ENCODE measurements at regions not wholly inside any gene's neighbourhood (a gene's known extent, or its start where the extent isn't known, plus 50 kb on each side); places are given as distances from the start of the nearest gene placed in this dataset.

GRCh38 chr6:21744331-21744730 is 150.8 kb downstream of the SOX4 start:
- H3K36me3 ChIP-seq (ENCODE audit: control insufficient read depth in 1 of 2, insufficient read depth in 2 of 2, low read length in 1 of 2): no peaks in the 10 kb centered on the region
- intact Hi-C loops (cut with DNase I): no loop called here
- H3K9me3 ChIP-seq (ENCODE audit: control insufficient read depth, low read length): no peaks in the 10 kb centered on the region
- H3K4me3 ChIP-seq (ENCODE audit: low read length in 2 of 2): no peak overlapping the region
- H3K27ac ChIP-seq (ENCODE audit: low read depth in 1 of 2, low read length in 2 of 2): no peak overlapping the region
- ATAC-seq (ENCODE audit: low FRiP score): no peak
- no peak for DNase-seq
- WGBS, 2 donors: 92% methylated on average over 1 of the region's 1 CpG
- H3K27me3 ChIP-seq (ENCODE audit: control insufficient read depth in 1 of 2, insufficient read depth in 2 of 2, low read length in 1 of 2): no peaks in the 10 kb centered on the region
- peaks cover 0 to 4% of the 10 kb centered on the region in 2 donors for H3K4me1 ChIP-seq (ENCODE audit: control insufficient read depth in 1 of 2, insufficient read depth in 2 of 2, low read length in 2 of 2)

- Histone ChIP-seq H3K36me3 (ENCODE audit: control insufficient read depth in 1 of 2, insufficient read depth in 2 of 2, low read length in 1 of 2) (no peaks in the 10 kb centered on the region), H3K27me3 (ENCODE audit: control insufficient read depth in 1 of 2, insufficient read depth in 2 of 2, low read length in 1 of 2) (no peaks in the 10 kb centered on the region), H3K4me3 (ENCODE audit: low read length in 2 of 2) (no peak overlapping the region), H3K9me3 (ENCODE audit: control insufficient read depth, low read length) (no peaks in the 10 kb centered on the region), H3K27ac (ENCODE audit: low read depth in 1 of 2, low read length in 2 of 2) (no peak overlapping the region), H3K4me1 (ENCODE audit: control insufficient read depth in 1 of 2, insufficient read depth in 2 of 2, low read length in 2 of 2) (peaks cover 0 to 4% of the 10 kb centered on the region in 2 donors)
- intact Hi-C loops (cut with DNase I): no loop called here
- ATAC-seq (ENCODE audit: low FRiP score) (no peak), DNase-seq (no peak)
- WGBS, 2 donors: 89 to 96% methylated on average over 11 of the region's 11 CpGs
Observed at GRCh38 chr6:21745543-21746337, 152.2 kb downstream of the SOX4 start.

GRCh38 chr6:21747441-21747840 is 153.9 kb downstream of the SOX4 start:
- Histone ChIP-seq H3K36me3 (ENCODE audit: control insufficient read depth in 1 of 2, insufficient read depth in 2 of 2, low read length in 1 of 2) (no peaks in the 10 kb centered on the region), H3K4me3 (ENCODE audit: low read length in 2 of 2) (no peak overlapping the region), H3K4me1 (ENCODE audit: control insufficient read depth in 1 of 2, insufficient read depth in 2 of 2, low read length in 2 of 2) (peaks cover 0 to 2% of the 10 kb centered on the region in 2 donors), H3K9me3 (ENCODE audit: control insufficient read depth, low read length) (no peaks in the 10 kb centered on the region), H3K27ac (ENCODE audit: low read depth in 1 of 2, low read length in 2 of 2) (no peak overlapping the region), H3K27me3 (ENCODE audit: control insufficient read depth in 1 of 2, insufficient read depth in 2 of 2, low read length in 1 of 2) (no peaks in the 10 kb centered on the region)
- 61 to 86% methylated on average over 4 of the region's 4 CpGs for WGBS, 2 donors
- ATAC-seq (ENCODE audit: low FRiP score) (no peak), DNase-seq (no peak)
- intact Hi-C loops (cut with DNase I): no loop called here

DNA sequence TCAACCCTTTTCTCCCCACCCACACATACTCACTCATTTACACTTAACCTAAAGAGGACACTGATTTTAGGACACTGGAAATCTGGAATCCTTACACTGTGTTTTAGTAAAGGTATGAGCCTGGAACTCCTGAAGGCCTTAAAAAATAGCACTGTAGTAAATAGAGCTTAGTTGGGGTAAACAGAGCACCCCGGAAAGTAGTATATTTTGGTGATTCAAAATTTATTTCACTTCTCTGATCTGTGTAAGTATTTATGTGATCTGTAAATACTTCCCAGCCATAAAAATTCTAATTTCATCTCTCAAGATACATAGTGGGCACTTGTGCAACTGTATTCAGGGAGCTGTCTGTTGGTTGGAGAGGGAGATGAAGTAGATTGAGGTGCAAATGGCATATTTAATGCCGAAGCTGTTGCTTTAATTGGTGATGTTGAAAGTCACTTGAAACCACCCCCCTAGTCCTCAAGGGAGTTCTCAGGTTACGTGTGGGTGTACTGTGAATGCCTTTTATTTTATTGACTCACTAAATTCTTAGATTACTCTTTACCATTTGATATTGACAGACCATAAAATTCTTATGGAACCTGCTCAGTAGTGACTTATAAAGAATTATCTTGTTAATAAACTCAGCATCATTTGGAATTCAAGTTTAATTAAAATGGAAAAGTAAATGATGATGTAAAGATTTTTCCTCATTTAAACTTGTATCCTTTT is 154.9 kb downstream of the SOX4 start:
- intact Hi-C loops (cut with DNase I): no loop called here
- Histone ChIP-seq H3K27me3 (ENCODE audit: control insufficient read depth in 1 of 2, insufficient read depth in 2 of 2, low read length in 1 of 2) (no peaks in the 10 kb centered on the region), H3K27ac (ENCODE audit: low read depth in 1 of 2, low read length in 2 of 2) (no peak overlapping the region), H3K4me3 (ENCODE audit: low read length in 2 of 2) (no peak overlapping the region), H3K9me3 (ENCODE audit: control insufficient read depth, low read length) (no peaks in the 10 kb centered on the region), H3K36me3 (ENCODE audit: control insufficient read depth in 1 of 2, insufficient read depth in 2 of 2, low read length in 1 of 2) (no peaks in the 10 kb centered on the region), H3K4me1 (ENCODE audit: control insufficient read depth in 1 of 2, insufficient read depth in 2 of 2, low read length in 2 of 2) (peaks cover 0 to 2% of the 10 kb centered on the region in 2 donors)
- DNase-seq: no peak
- no peak for ATAC-seq (ENCODE audit: low FRiP score)
- 41 to 58% methylated on average over 3 of the region's 3 CpGs for WGBS, 2 donors

GRCh38 chr6:21749754-21750153 is 156.2 kb downstream of the SOX4 start:
- WGBS, 2 donors: 84 to 91% methylated on average over 2 of the region's 2 CpGs
- H3K27ac ChIP-seq (ENCODE audit: low read depth in 1 of 2, low read length in 2 of 2): no peak overlapping the region
- no peaks in the 10 kb centered on the region for H3K27me3 ChIP-seq (ENCODE audit: control insufficient read depth in 1 of 2, insufficient read depth in 2 of 2, low read length in 1 of 2)
- intact Hi-C loops (cut with DNase I): no loop called here
- ATAC-seq (ENCODE audit: low FRiP score) (no peak), DNase-seq (no peak)
- H3K9me3 ChIP-seq (ENCODE audit: control insufficient read depth, low read length): no peaks in the 10 kb centered on the region
- no peaks in the 10 kb centered on the region for H3K4me1 ChIP-seq (ENCODE audit: control insufficient read depth in 1 of 2, insufficient read depth in 2 of 2, low read length in 2 of 2)
- no peaks in the 10 kb centered on the region for H3K36me3 ChIP-seq (ENCODE audit: control insufficient read depth in 1 of 2, insufficient read depth in 2 of 2, low read length in 1 of 2)
- H3K4me3 ChIP-seq (ENCODE audit: low read length in 2 of 2): no peak overlapping the region

GRCh38 chr6:21750575-21750974 is 157.0 kb downstream of the SOX4 start:
- no peaks in the 10 kb centered on the region for H3K9me3 ChIP-seq (ENCODE audit: control insufficient read depth, low read length)
- intact Hi-C loops (cut with DNase I): no loop called here
- no peak for ATAC-seq (ENCODE audit: low FRiP score)
- no peaks in the 10 kb centered on the region for H3K36me3 ChIP-seq (ENCODE audit: control insufficient read depth in 1 of 2, insufficient read depth in 2 of 2, low read length in 1 of 2)
- no peak for DNase-seq
- 83 to 86% methylated on average over 1 of the region's 1 CpG for WGBS, 2 donors
- H3K4me1 ChIP-seq (ENCODE audit: control insufficient read depth in 1 of 2, insufficient read depth in 2 of 2, low read length in 2 of 2): no peaks in the 10 kb centered on the region
- no peak overlapping the region for H3K27ac ChIP-seq (ENCODE audit: low read depth in 1 of 2, low read length in 2 of 2)
- no peaks in the 10 kb centered on the region for H3K27me3 ChIP-seq (ENCODE audit: control insufficient read depth in 1 of 2, insufficient read depth in 2 of 2, low read length in 1 of 2)
- no peak overlapping the region for H3K4me3 ChIP-seq (ENCODE audit: low read length in 2 of 2)

DNA sequence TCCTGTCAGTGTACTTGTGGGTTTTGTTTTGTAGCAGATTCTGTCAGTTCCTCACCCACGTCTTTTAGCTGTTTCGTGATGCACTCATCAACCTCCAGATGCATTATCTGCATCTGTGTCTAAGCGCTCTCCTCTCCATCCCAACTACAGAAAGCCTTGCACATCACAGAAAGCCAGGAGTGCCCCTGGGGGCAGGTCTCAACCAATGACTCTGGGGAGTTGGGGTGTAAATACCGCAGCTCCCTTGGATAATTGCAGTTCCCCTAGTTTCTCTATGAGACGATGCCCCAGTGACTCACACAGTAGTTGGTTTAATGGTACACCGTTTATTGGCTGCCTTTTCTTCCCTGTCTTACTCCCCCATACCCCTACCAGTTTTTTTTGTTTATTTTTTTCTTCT is 158.1 kb downstream of the SOX4 start:
- ATAC-seq (ENCODE audit: low FRiP score) (no peak), DNase-seq (no peak)
- no peak overlapping the region for H3K27ac ChIP-seq (ENCODE audit: low read depth in 1 of 2, low read length in 2 of 2)
- H3K4me1 ChIP-seq (ENCODE audit: control insufficient read depth in 1 of 2, insufficient read depth in 2 of 2, low read length in 2 of 2): no peaks in the 10 kb centered on the region
- H3K27me3 ChIP-seq (ENCODE audit: control insufficient read depth in 1 of 2, insufficient read depth in 2 of 2, low read length in 1 of 2): no peaks in the 10 kb centered on the region
- intact Hi-C loops (cut with DNase I): no loop called here
- no peaks in the 10 kb centered on the region for H3K36me3 ChIP-seq (ENCODE audit: control insufficient read depth in 1 of 2, insufficient read depth in 2 of 2, low read length in 1 of 2)
- H3K9me3 ChIP-seq (ENCODE audit: control insufficient read depth, low read length): no peaks in the 10 kb centered on the region
- 88 to 92% methylated on average over 6 of the region's 6 CpGs for WGBS, 2 donors
- H3K4me3 ChIP-seq (ENCODE audit: low read length in 2 of 2): no peak overlapping the region

- Histone ChIP-seq H3K27me3 (ENCODE audit: control insufficient read depth in 1 of 2, insufficient read depth in 2 of 2, low read length in 1 of 2) (no peaks in the 10 kb centered on the region), H3K36me3 (ENCODE audit: control insufficient read depth in 1 of 2, insufficient read depth in 2 of 2, low read length in 1 of 2) (no peaks in the 10 kb centered on the region), H3K4me3 (ENCODE audit: low read length in 2 of 2) (no peak overlapping the region), H3K9me3 (ENCODE audit: control insufficient read depth, low read length) (no peaks in the 10 kb centered on the region), H3K4me1 (ENCODE audit: control insufficient read depth in 1 of 2, insufficient read depth in 2 of 2, low read length in 2 of 2) (no peaks in the 10 kb centered on the region), H3K27ac (ENCODE audit: low read depth in 1 of 2, low read length in 2 of 2) (no peak overlapping the region)
- DNase-seq (no peak), ATAC-seq (ENCODE audit: low FRiP score) (no peak)
- intact Hi-C loops (cut with DNase I): no loop called here
- 92 to 100% methylated on average over 4 of the region's 4 CpGs for WGBS, 2 donors
Observed at GRCh38 chr6:21752054-21752811, 158.7 kb downstream of the SOX4 start.

Measured in aorta (tissue), 5 donors.